ENCODE measurements at regions not wholly inside any gene's neighbourhood (a gene's known extent, or its start where the extent isn't known, plus 50 kb on each side); places are given as distances from the start of the nearest gene placed in this dataset.

DNA sequence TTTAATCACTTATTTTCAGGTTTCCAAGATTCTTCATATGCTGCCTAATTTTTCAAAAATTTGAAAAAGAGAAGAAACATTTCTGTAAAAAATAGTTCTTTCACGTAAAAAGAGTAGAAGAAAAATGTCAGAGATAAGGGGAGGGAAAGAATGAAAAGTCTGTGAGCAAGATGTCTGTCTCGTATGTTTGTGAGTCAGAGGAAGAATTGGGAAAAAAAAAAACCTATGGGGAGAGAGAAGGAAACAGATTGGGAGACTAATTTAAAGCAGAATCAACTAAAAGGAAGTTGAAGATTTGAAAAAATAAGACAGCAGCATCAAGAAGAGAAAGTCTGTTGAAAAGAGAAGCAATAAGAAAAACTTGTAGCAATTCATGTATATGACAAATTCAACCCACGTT lies 456.3 kb downstream of the HINT1 start (continued):
- TF ChIP-seq, protein P1, sequence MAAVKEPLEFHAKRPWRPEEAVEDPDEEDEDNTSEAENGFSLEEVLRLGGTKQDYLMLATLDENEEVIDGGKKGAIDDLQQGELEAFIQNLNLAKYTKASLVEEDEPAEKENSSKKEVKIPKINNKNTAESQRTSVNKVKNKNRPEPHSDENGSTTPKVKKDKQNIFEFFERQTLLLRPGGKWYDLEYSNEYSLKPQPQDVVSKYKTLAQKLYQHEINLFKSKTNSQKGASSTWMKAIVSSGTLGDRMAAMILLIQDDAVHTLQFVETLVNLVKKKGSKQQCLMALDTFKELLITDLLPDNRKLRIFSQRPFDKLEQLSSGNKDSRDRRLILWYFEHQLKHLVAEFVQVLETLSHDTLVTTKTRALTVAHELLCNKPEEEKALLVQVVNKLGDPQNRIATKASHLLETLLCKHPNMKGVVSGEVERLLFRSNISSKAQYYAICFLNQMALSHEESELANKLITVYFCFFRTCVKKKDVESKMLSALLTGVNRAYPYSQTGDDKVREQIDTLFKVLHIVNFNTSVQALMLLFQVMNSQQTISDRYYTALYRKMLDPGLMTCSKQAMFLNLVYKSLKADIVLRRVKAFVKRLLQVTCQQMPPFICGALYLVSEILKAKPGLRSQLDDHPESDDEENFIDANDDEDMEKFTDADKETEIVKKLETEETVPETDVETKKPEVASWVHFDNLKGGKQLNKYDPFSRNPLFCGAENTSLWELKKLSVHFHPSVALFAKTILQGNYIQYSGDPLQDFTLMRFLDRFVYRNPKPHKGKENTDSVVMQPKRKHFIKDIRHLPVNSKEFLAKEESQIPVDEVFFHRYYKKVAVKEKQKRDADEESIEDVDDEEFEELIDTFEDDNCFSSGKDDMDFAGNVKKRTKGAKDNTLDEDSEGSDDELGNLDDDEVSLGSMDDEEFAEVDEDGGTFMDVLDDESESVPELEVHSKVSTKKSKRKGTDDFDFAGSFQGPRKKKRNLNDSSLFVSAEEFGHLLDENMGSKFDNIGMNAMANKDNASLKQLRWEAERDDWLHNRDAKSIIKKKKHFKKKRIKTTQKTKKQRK (IDR thresholded peaks at IDR 0.05; ENCODE audit: borderline replicate concordance, low read depth, low read length), result no peak
- TF ChIP-seq PHTF2 (CRISPR knock-in tag; IDR thresholded peaks at IDR 0.05), result no peak
- no peak for TF ChIP-seq TARDBP (IDR thresholded peaks at IDR 0.05)
- TF ChIP-seq, protein P2, sequence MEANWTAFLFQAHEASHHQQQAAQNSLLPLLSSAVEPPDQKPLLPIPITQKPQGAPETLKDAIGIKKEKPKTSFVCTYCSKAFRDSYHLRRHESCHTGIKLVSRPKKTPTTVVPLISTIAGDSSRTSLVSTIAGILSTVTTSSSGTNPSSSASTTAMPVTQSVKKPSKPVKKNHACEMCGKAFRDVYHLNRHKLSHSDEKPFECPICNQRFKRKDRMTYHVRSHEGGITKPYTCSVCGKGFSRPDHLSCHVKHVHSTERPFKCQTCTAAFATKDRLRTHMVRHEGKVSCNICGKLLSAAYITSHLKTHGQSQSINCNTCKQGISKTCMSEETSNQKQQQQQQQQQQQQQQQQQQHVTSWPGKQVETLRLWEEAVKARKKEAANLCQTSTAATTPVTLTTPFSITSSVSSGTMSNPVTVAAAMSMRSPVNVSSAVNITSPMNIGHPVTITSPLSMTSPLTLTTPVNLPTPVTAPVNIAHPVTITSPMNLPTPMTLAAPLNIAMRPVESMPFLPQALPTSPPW (CRISPR knock-in tag; IDR thresholded peaks at IDR 0.05), result no peak
- no peak for TF ChIP-seq NR4A1 (CRISPR knock-in tag; IDR thresholded peaks at IDR 0.05)
- TF ChIP-seq NR4A1 (tag; IDR thresholded peaks at IDR 0.05), result no peak
- no peak for TF ChIP-seq PTBP1 (IDR thresholded peaks at IDR 0.05; ENCODE audit: low read depth, low read length)
- no peak for TF ChIP-seq HEY1 (CRISPR knock-in tag; IDR thresholded peaks at IDR 0.05; ENCODE audit: borderline replicate concordance)
